Activated naive CD4-positive, alpha-beta T cell treated with anti-CD3 and anti-CD28 coated beads, Interleukin-2, amount 10 ng/mL, durations not matched to agents 7 days and 5 days (primary cell): ENCODE measurements at regions not wholly inside any gene's neighbourhood (a gene's known extent, or its start where the extent isn't known, plus 50 kb on each side); places are given as distances from the start of the nearest gene placed in this dataset.
"Not testable (repeated sequence)": the region's sequence is repeated elsewhere in the genome, so short reads cannot be mapped to it uniquely, and the experiment has no call there.

ENCODE experiments used
- CTCF ChIA-PET: fragments of 350-600 bp; sonication (Branson Sonifier 250); formaldehyde crosslinking; loops from one replicate; lab custom pipeline; 2021; ENCODE audit warnings: antibody characterized with exemption; lab: Charles Lee
- DNase-seq: peaks from one replicate; pipeline ENCODE4 v3.0.0-alpha.2; 2020
- H3K27ac Mint-ChIP-seq: one replicate; pipeline ENCODE4 v1.8.0; 2021; ENCODE audit warnings: mild to moderate bottlenecking, moderate library complexity, mixed read lengths
- H3K27me3 Mint-ChIP-seq: one replicate; pipeline ENCODE4 v1.8.0; 2021; ENCODE audit warnings: mild to moderate bottlenecking, mixed read lengths
- H3K36me3 Mint-ChIP-seq: one replicate; pipeline ENCODE4 v1.8.0; 2021; ENCODE audit warnings: mixed read lengths
- H3K4me1 Mint-ChIP-seq: one replicate; pipeline ENCODE4 v1.8.0; 2021; ENCODE audit warnings: mixed read lengths
- H3K4me3 Mint-ChIP-seq: one replicate; pipeline ENCODE4 v1.8.0; 2021; ENCODE audit warnings: mild to moderate bottlenecking, moderate library complexity, mixed read lengths
- H3K9me3 Mint-ChIP-seq: one replicate; pipeline ENCODE4 v1.8.0; 2021; ENCODE audit warnings: mixed read lengths

DNA sequence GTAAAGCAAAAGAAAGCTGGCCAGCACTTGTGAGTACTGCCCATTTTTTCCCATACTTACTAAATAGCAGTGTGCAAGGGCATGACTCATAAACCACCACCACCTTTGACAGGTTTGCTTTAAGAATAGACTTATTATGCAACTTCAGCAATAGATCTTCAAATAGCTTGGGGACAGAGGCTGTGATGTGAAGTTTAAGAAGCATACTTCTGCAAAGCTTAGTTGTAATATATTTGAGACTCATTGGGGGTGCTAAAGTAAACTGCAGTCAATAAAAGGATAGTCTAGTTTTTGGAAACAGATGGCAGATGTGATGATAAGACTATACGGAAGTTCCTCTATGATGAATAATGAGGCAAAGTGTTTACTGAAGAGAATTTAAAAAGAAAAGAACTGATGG lies 210.0 kb downstream of the PLA2G4A start:
- no peak for DNase-seq
- H3K9me3 Mint-ChIP-seq = no peaks in the 10 kb centered on the region
- H3K4me1 Mint-ChIP-seq = no peaks in the 10 kb centered on the region
- H3K36me3 Mint-ChIP-seq = no peaks in the 10 kb centered on the region
- CTCF ChIA-PET = no interaction called here
- no peak overlapping the region for H3K27ac Mint-ChIP-seq
- no peak overlapping the region for H3K4me3 Mint-ChIP-seq
- peaks cover 3% of the 10 kb centered on the region for H3K27me3 Mint-ChIP-seq

- no peaks in the 10 kb centered on the region for H3K9me3 Mint-ChIP-seq
- H3K4me3 Mint-ChIP-seq = no peak overlapping the region
- H3K4me1 Mint-ChIP-seq = no peaks in the 10 kb centered on the region
- H3K27me3 Mint-ChIP-seq = peaks cover 3% of the 10 kb centered on the region
- no peaks in the 10 kb centered on the region for H3K36me3 Mint-ChIP-seq
- no peak for DNase-seq
- CTCF ChIA-PET = no interaction called here
- no peak overlapping the region for H3K27ac Mint-ChIP-seq
These were observed 212.4 kb downstream of the PLA2G4A start for GRCh38 chr1:187041104-187041503.

GRCh38 chr1:187042538-187042937 lies 213.8 kb downstream of the PLA2G4A start:
- Mint-ChIP-seq H3K9me3 (no peaks in the 10 kb centered on the region), H3K27me3 (peaks cover 3% of the 10 kb centered on the region), H3K27ac (no peak overlapping the region), H3K4me1 (no peaks in the 10 kb centered on the region), H3K4me3 (no peak overlapping the region), H3K36me3 (no peaks in the 10 kb centered on the region)
- DNase-seq = no peak
- CTCF ChIA-PET = no interaction called here

DNA sequence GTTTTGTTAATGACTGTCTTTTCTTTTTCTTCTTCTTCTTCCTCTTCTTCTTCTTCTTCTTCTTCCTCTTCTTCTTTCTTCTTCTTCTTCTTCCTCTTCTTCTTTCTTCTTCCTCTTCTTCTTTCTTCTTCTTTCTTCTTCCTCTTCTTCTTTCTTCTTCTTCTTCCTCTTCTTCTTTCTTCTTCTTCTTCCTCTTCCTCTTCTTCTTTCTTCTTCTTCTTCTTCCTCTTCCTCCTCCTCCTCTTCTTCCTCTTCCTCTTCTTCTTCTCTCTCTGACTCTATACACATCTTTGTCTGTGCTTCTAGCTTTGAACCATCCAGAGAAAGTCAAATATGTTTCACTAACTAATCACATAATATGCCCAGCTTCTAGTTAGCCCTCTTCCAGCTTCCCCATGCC lies 214.7 kb downstream of the PLA2G4A start:
- H3K4me1 Mint-ChIP-seq, H3K36me3 Mint-ChIP-seq, H3K9me3 Mint-ChIP-seq, DNase-seq, H3K4me3 Mint-ChIP-seq, H3K27me3 Mint-ChIP-seq, CTCF ChIA-PET, H3K27ac Mint-ChIP-seq: not testable (repeated sequence)

- DNase-seq = no peak
- Mint-ChIP-seq H3K4me1 (no peaks in the 10 kb centered on the region), H3K27me3 (peaks cover 3% of the 10 kb centered on the region), H3K27ac (no peak overlapping the region), H3K36me3 (no peaks in the 10 kb centered on the region), H3K9me3 (no peaks in the 10 kb centered on the region), H3K4me3 (no peak overlapping the region)
- CTCF ChIA-PET = no interaction called here
These were observed 215.7 kb downstream of the PLA2G4A start for GRCh38 chr1:187044411-187044810.

GRCh38 chr1:187045371-187045770 lies 216.6 kb downstream of the PLA2G4A start:
- H3K4me3 Mint-ChIP-seq = no peak overlapping the region
- CTCF ChIA-PET = no interaction called here

GRCh38 chr1:187046293-187046692 lies 217.5 kb downstream of the PLA2G4A start:
- H3K27me3 Mint-ChIP-seq = peaks cover 3% of the 10 kb centered on the region
- no peak overlapping the region for H3K4me3 Mint-ChIP-seq
- H3K36me3 Mint-ChIP-seq = no peaks in the 10 kb centered on the region
- no peak for DNase-seq
- no peaks in the 10 kb centered on the region for H3K9me3 Mint-ChIP-seq
- CTCF ChIA-PET = no interaction called here
- H3K4me1 Mint-ChIP-seq = no peaks in the 10 kb centered on the region
- no peak overlapping the region for H3K27ac Mint-ChIP-seq

More at GRCh38 chr1:187045371-187045770, 216.6 kb downstream of the PLA2G4A start:
- H3K27ac Mint-ChIP-seq = no peak overlapping the region
- no peak for DNase-seq
- no peaks in the 10 kb centered on the region for H3K36me3 Mint-ChIP-seq
- H3K9me3 Mint-ChIP-seq = no peaks in the 10 kb centered on the region
- H3K27me3 Mint-ChIP-seq = peaks cover 3% of the 10 kb centered on the region
- H3K4me1 Mint-ChIP-seq = no peaks in the 10 kb centered on the region

- Mint-ChIP-seq H3K9me3 (no peaks in the 10 kb centered on the region), H3K4me1 (no peaks in the 10 kb centered on the region), H3K27me3 (peaks cover 3% of the 10 kb centered on the region), H3K36me3 (no peaks in the 10 kb centered on the region), H3K4me3 (no peak overlapping the region), H3K27ac (no peak overlapping the region)
- no peak for DNase-seq
- CTCF ChIA-PET = no interaction called here
These were observed 218.5 kb downstream of the PLA2G4A start for GRCh38 chr1:187047298-187047697.

DNA sequence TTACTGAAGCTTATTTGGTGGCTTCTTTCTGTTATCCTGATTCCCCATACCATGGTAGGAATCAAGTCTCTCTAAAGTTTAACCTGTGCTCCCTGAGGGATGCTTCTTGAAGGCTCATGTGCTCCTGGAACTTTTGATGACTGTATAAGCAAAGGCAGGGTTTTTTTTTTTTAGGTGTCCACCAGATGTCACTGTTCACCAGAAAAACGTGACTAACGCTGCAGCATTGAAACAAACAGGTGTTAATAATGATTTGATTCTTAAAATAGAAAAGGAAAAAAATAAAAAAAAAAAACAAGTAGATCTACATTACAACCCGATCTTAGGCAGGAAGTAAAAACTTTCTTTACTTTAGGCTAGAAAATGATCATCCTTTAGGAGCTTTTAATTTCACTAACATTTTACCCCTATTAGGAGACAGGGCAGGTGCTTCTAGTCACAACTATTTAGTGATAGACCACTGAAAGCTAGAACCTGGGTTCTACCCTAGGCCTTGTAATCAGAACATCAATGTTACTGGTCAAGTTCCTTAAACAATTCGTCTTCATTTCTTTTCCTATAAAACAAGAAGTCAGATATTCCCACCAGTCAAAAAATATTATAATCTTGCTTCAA lies 223.0 kb downstream of the PLA2G4A start:
- Mint-ChIP-seq H3K4me1 (no peaks in the 10 kb centered on the region), H3K27me3 (no peaks in the 10 kb centered on the region), H3K27ac (no peak overlapping the region), H3K9me3 (no peaks in the 10 kb centered on the region), H3K36me3 (no peaks in the 10 kb centered on the region), H3K4me3 (no peak overlapping the region)
- CTCF ChIA-PET = interaction anchor here (0.6 to 1.2 kb wide), 7 partner anchors 58 to 446 kb away, joined by 3 to 4 read pairs (median 3); no protein-coding TSS in a partner anchor
- DNase-seq = peak; percentile 29

DNA sequence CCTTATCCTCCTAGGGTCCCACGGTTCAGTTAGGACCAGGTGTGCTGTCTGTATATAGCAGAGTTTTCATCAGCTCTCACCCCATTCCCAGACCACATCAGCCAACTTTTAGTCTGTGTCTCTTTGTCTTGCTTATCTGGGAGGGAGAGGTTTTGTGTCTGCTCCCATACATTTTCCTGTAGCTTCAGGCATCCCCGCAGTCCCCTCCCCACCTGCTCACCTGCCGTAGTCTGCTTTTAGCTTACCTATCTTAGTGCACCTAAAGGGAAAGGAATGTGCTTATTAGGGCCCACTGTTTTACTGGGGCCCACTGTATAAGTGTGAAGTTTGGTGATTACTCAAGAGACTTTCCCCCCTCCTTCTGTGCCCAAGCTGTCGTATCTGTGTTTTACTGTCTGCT lies 225.1 kb downstream of the PLA2G4A start:
- no peak overlapping the region for H3K4me3 Mint-ChIP-seq
- no peaks in the 10 kb centered on the region for H3K9me3 Mint-ChIP-seq
- no peaks in the 10 kb centered on the region for H3K4me1 Mint-ChIP-seq
- no peaks in the 10 kb centered on the region for H3K36me3 Mint-ChIP-seq
- DNase-seq = no peak
- no peaks in the 10 kb centered on the region for H3K27me3 Mint-ChIP-seq
- H3K27ac Mint-ChIP-seq = no peak overlapping the region
- CTCF ChIA-PET = no interaction called here

DNA sequence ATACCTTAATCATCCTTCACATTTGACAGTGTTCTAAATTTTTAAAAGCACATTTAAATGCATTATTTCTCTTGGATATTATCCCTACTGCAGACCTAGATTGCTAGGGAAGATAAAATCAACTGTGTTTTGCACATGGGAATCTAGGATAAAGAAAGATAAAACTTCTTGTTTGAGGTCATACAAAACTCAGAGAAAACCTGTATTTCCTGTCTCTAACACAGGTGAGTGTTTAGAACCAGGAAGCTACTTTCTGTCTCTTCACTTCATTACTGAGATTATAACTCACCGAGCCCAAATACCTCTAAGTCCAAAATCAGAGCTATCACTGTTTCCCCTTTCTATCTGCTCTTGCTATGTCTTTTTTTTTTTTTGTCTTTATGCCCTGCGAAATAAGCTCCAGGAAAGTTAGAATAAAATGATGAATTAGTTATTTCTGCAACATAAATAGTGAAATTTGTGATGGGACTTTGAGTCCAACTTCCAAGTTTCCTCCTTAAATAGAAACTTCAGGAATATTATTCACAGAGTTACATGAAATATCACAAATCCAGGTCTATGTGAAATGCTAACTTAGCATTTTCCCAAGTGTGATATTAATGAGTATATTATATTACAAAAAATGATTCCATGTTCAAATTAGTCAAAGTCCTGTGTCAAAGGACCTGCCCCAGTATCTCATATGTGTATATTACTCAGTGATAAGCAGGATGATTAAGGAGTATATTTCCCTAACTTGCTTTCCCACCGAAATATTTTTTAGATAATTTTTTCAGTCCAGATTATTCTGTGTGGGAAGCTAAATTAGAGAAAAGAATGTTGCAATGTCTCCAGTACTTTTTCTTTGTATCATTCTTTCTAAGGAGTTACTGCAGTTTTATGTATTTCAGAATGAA lies 226.4 kb downstream of the PLA2G4A start:
- H3K4me1 Mint-ChIP-seq = no peaks in the 10 kb centered on the region
- H3K9me3 Mint-ChIP-seq = no peaks in the 10 kb centered on the region
- no peak overlapping the region for H3K27ac Mint-ChIP-seq
- no peaks in the 10 kb centered on the region for H3K27me3 Mint-ChIP-seq
- DNase-seq = no peak
- CTCF ChIA-PET = no interaction called here
- H3K36me3 Mint-ChIP-seq = no peaks in the 10 kb centered on the region
- H3K4me3 Mint-ChIP-seq = no peak overlapping the region

GRCh38 chr1:187063271-187063670 lies 234.5 kb downstream of the PLA2G4A start:
- Mint-ChIP-seq H3K36me3 (no peaks in the 10 kb centered on the region), H3K27me3 (no peaks in the 10 kb centered on the region), H3K27ac (no peak overlapping the region), H3K9me3 (peaks cover 3% of the 10 kb centered on the region), H3K4me3 (no peak overlapping the region), H3K4me1 (no peaks in the 10 kb centered on the region)
- DNase-seq = no peak
- CTCF ChIA-PET = no interaction called here

- H3K4me3 Mint-ChIP-seq = no peak overlapping the region
- no peaks in the 10 kb centered on the region for H3K27me3 Mint-ChIP-seq
- H3K27ac Mint-ChIP-seq = no peak overlapping the region
- no peaks in the 10 kb centered on the region for H3K4me1 Mint-ChIP-seq
- no peaks in the 10 kb centered on the region for H3K9me3 Mint-ChIP-seq
- no peak for DNase-seq
- CTCF ChIA-PET = no interaction called here
- no peaks in the 10 kb centered on the region for H3K36me3 Mint-ChIP-seq
These were observed 238.4 kb downstream of the PLA2G4A start for GRCh38 chr1:187067160-187067559.

- no peak overlapping the region for H3K4me3 Mint-ChIP-seq
- CTCF ChIA-PET = no interaction called here
- DNase-seq = no peak
- H3K4me1 Mint-ChIP-seq = peaks cover 2% of the 10 kb centered on the region
- H3K9me3 Mint-ChIP-seq = peaks cover 14% of the 10 kb centered on the region
- no peak overlapping the region for H3K27ac Mint-ChIP-seq
- H3K27me3 Mint-ChIP-seq = no peaks in the 10 kb centered on the region
- peaks cover 4% of the 10 kb centered on the region for H3K36me3 Mint-ChIP-seq
These were observed 241.3 kb downstream of the PLA2G4A start for GRCh38 chr1:187070076-187070475.
